ENCODE measurements at regions not wholly inside any gene's neighbourhood (a gene's known extent, or its start where the extent isn't known, plus 50 kb on each side); places are given as distances from the start of the nearest gene placed in this dataset.
"Not testable (repeated sequence)": the region's sequence is repeated elsewhere in the genome, so short reads cannot be mapped to it uniquely, and the experiment has no call there.

DNA sequence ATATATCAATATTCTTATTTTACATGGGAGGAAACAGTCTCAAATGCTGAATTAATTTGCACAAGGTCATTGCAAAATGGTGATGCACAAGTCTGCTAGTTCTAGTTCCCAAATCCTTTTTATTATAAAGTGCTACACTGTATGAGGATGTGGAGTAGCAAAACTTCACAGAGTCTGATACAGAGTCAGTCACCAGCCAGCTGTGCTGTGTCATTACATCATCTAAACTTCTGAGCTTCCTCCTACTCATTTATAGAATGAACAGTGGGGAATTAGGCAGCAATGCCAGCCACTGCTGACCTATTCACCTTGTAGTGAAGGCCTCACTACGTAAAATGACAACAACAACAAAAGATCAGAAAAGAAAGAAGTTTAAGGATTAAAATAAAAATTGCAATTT lies 357.8 kb downstream of the TMEM167A start:
- DNase-seq (ENCODE audit: low read depth) = no peak
- no peak overlapping the region for H3K4me3 ChIP-seq (ENCODE audit: low read depth, low read length)
- TF ChIP-seq, protein P1, sequence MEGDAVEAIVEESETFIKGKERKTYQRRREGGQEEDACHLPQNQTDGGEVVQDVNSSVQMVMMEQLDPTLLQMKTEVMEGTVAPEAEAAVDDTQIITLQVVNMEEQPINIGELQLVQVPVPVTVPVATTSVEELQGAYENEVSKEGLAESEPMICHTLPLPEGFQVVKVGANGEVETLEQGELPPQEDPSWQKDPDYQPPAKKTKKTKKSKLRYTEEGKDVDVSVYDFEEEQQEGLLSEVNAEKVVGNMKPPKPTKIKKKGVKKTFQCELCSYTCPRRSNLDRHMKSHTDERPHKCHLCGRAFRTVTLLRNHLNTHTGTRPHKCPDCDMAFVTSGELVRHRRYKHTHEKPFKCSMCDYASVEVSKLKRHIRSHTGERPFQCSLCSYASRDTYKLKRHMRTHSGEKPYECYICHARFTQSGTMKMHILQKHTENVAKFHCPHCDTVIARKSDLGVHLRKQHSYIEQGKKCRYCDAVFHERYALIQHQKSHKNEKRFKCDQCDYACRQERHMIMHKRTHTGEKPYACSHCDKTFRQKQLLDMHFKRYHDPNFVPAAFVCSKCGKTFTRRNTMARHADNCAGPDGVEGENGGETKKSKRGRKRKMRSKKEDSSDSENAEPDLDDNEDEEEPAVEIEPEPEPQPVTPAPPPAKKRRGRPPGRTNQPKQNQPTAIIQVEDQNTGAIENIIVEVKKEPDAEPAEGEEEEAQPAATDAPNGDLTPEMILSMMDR (IDR thresholded peaks at IDR 0.05; ENCODE audit: low read depth, low read length, missing control alignments) = no peak

DNA sequence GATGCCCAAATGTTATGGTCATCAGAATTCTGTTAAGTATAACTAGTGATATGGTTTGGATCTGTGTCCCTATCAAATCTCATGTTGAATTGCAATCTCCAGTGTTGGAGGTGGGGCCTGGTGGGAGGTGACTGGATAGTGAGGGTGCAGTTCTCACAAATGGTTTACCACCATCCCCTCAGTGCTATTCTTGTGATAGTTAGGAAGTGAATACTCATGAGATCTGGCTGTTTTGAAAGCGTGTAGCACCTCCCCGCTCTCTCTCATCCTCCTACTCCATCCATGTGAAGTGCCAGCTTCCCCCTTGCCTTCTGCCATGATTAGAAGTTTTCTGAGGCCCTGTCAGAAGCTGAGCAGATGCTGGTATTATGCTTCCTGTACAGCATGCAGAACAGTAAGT lies 359.5 kb downstream of the TMEM167A start:
- H3K4me3 ChIP-seq (ENCODE audit: low read depth, low read length) = no peak overlapping the region
- TF ChIP-seq, protein P1 (IDR thresholded peaks at IDR 0.05; ENCODE audit: low read depth, low read length, missing control alignments) = no peak
- DNase-seq (ENCODE audit: low read depth) = no peak

DNA sequence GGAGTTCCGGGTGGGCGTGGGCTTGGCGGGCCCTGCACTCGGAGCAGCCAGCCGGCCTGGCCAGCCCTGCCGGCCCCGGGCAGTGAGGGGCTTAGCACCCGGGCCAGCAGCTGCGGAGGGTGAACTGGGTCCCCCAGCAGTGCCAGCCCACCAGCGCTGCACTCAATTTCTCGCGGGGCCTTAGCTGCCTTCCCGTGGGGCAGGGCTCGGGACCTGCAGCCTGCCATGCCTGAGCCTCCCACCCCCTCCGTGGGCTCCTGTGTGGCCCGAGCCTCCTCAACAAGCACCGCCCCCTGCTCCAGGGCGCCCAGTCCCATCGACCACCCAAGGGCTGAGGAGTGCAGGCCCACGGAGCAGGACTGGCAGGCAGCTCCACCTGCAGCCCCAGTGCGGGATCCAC lies 362.5 kb downstream of the TMEM167A start:
- not testable (repeated sequence) for DNase-seq (ENCODE audit: low read depth); H3K4me3 ChIP-seq (ENCODE audit: low read depth, low read length)

DNA sequence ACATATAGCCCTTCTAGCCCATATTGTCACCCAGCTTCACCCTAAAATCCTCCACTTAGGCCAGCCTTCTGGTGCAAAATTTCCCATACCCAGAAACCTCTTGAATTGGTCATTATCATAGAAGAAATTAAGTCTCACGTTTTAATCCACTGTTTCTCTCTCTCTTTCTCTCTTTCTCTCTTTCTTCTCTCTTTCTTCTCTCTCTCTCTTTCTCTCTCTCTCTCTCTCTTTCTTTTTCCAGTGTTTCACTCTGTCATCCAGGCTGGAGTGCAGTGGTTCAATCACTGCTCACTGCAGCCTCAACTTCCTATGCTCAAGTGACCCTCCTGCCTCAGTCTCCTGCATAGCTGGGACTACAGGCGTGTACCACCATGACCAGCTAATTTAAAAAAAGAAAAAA lies 363.4 kb downstream of the TMEM167A start:
- TF ChIP-seq, protein P1 (IDR thresholded peaks at IDR 0.05; ENCODE audit: low read depth, low read length, missing control alignments) = no peak
- H3K4me3 ChIP-seq (ENCODE audit: low read depth, low read length) = no peak overlapping the region
- no peak for DNase-seq (ENCODE audit: low read depth)

DNA sequence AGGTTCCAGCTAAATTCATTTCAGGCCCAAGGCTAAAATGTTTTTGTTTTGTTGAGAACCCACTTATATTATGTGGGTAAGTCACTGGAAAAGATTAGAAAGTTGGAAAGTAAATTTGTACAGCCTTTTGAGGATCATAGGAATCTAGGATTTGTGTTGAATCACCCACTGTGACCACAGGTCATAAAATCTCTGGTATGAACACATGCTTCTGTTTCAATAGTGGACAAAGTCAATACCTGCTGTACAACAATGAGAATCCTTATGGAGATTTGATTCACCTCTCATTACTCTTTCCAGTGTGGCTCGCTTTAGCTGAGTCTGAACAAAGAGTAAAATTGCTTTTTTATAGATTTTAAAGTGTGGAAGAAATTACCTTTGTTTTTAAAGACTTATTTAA lies 369.5 kb downstream of the TMEM167A start:
- TF ChIP-seq, protein P1 (IDR thresholded peaks at IDR 0.05; ENCODE audit: low read depth, low read length, missing control alignments) = no peak
- no peak for DNase-seq (ENCODE audit: low read depth)

DNA sequence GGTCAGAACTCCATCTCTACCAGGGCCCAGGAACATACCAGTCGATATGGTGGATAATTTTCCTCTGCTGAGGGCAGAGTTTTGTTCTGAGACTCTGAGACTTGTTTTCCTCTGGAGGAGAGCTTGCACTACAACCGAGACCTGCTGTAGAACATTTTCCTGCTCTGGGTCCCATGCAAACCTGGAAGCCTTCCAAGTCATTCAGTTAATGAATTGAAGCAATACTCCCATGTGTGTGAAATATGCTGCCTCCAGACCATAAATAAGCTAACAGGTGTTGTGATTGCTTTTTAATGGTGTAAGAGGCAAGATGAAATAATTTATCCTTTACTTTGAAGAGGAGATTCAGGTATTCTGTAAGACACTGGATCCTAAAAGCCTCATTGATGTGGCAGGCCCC lies 372.8 kb downstream of the TMEM167A start:
- H3K4me3 ChIP-seq (ENCODE audit: low read depth, low read length) = no peak overlapping the region
- TF ChIP-seq, protein P1 (IDR thresholded peaks at IDR 0.05; ENCODE audit: low read depth, low read length, missing control alignments) = no peak
- DNase-seq (ENCODE audit: low read depth) = no peak

More for the DNA sequence above, 369.5 kb downstream of the TMEM167A start:
- H3K4me3 ChIP-seq (ENCODE audit: low read depth, low read length) = no peak overlapping the region

DNA sequence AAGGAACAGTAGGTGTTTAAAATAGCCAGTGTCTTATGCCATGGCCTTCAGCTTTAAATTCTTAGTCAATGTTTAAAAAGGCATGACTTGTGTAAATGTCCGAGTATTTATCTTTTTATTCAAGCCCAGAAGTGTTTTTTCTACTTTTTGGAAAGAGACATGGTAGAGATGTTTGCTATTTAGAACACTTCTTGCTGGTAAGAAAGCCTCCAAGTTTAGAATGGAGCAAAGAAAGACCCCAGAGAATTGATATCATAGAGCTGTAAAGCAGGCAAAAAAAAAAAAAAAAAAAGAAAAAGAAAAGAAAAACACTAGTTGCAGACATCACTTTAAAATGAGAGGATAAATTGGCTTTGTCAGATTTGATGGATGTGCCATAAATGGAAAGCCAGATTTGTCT lies 375.1 kb downstream of the TMEM167A start:
- no peak for DNase-seq (ENCODE audit: low read depth)
- TF ChIP-seq, protein P1 (IDR thresholded peaks at IDR 0.05; ENCODE audit: low read depth, low read length, missing control alignments) = no peak
- no peak overlapping the region for H3K4me3 ChIP-seq (ENCODE audit: low read depth, low read length)

DNA sequence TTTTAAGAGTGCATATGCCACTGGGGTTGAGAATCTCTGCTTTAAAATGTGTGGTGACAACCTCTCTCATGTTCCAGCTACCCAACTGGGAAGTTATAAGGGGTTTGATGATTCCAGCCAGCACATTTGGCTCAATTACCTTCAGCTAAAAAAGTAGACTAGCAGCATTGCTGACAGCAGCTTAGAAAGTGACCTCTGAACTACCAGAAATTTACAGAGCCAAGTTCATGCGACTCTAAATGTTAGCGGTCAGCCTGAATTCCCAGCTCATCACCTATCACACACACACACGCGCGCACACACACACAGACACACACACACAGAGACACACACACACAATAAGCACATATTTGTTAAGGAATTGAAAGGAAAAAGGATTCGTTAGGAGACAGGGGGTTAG lies 377.5 kb downstream of the TMEM167A start:
- no peak for DNase-seq (ENCODE audit: low read depth)
- TF ChIP-seq, protein P1 (IDR thresholded peaks at IDR 0.05; ENCODE audit: low read depth, low read length, missing control alignments) = no peak

More for the DNA sequence above, 377.5 kb downstream of the TMEM167A start:
- no peak overlapping the region for H3K4me3 ChIP-seq (ENCODE audit: low read depth, low read length)

Data from GM12864 (cell line).